HL-60 (cell line): ENCODE measurements at regions not wholly inside any gene's neighbourhood (a gene's known extent, or its start where the extent isn't known, plus 50 kb on each side); places are given as distances from the start of the nearest gene placed in this dataset.

Experiments used
- DNase-seq, 2 experiments: peaks; one replicate each; pipeline ENCODE4 v3.0.0-alpha.2; 2010 to 2020; ENCODE audit warnings: low read depth in 1 of 2, low spot score in 1 of 2
- H3K27ac ChIP-seq: fragments of 250-450 bp; sonication (Bioruptor Pico); replicated peaks from 2 replicates; pipeline ENCODE4 v1.5.1; 2020; ENCODE audit warnings: mild to moderate bottlenecking, moderate library complexity
- H3K27me3 ChIP-seq: fragments of 250-450 bp; sonication (Bioruptor Pico); 2 replicates; pipeline ENCODE4 v1.5.1; 2021; ENCODE audit warnings: mild to moderate bottlenecking, moderate library complexity; ENCODE audit not compliant: insufficient read depth, poor library complexity, severe bottlenecking
- H3K4me3 ChIP-seq: replicated peaks from 2 replicates; pipeline ENCODE4 v1.5.1; 2011; ENCODE audit warnings: mild to moderate bottlenecking, control low read depth, low read length; ENCODE audit not compliant: insufficient read depth
- GABPA ChIP-seq: IDR thresholded peaks from 2 replicates; pipeline ENCODE4 v1.6.1; 2012; ENCODE audit warnings: low read depth
- POLR2AphosphoS5 ChIP-seq: IDR thresholded peaks from 2 replicates; pipeline ENCODE4 v1.6.1; 2012; ENCODE audit warnings: low read depth
- REST ChIP-seq: IDR thresholded peaks from 2 replicates; pipeline ENCODE4 v1.6.1; 2012; ENCODE audit warnings: low read depth; ENCODE audit not compliant: insufficient replicate concordance
- SPI1 ChIP-seq: IDR thresholded peaks from 2 replicates; pipeline ENCODE4 v1.6.1; 2012; ENCODE audit warnings: low read depth, mild to moderate bottlenecking, borderline replicate concordance
- TF ChIP-seq, protein P1 (sequence below): IDR thresholded peaks from one replicate; pipeline ENCODE4 v1.5.1; 2011; ENCODE audit warnings: low read length, control low read depth, inconsistent platforms; ENCODE audit not compliant: insufficient read depth

- Histone ChIP-seq H3K27ac (no peak overlapping the region), H3K4me3 (no peak overlapping the region), H3K27me3 (no peaks in the 10 kb centered on the region)
- no peak for DNase-seq
- no peak for TF ChIP-seq GABPA
- TF ChIP-seq REST = no peak
- no peak for TF ChIP-seq POLR2AphosphoS5
- no peak for TF ChIP-seq SPI1
- TF ChIP-seq, protein P1, sequence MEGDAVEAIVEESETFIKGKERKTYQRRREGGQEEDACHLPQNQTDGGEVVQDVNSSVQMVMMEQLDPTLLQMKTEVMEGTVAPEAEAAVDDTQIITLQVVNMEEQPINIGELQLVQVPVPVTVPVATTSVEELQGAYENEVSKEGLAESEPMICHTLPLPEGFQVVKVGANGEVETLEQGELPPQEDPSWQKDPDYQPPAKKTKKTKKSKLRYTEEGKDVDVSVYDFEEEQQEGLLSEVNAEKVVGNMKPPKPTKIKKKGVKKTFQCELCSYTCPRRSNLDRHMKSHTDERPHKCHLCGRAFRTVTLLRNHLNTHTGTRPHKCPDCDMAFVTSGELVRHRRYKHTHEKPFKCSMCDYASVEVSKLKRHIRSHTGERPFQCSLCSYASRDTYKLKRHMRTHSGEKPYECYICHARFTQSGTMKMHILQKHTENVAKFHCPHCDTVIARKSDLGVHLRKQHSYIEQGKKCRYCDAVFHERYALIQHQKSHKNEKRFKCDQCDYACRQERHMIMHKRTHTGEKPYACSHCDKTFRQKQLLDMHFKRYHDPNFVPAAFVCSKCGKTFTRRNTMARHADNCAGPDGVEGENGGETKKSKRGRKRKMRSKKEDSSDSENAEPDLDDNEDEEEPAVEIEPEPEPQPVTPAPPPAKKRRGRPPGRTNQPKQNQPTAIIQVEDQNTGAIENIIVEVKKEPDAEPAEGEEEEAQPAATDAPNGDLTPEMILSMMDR = no peak
Measured at GRCh38 chr13:37229931-37230330, 124.5 kb upstream of the CSNK1A1L start.

DNA sequence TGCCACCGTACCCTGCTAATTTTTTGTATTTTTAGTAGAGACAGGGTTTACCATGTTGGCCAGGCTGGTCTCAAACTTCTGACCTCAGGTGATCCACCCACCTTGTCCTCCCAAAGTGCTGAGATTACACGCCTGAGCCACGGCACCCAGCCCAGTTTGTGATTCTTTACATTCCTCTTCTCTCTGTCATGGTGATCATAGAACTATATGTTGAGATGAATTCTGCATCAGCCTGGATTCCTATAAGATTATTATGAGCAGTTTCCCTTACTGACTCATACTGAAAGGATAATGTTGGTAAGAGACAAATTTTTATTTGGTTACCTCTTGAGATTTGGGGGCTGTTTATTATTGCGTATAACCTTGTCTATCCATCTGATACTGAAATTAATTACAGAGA is 121.5 kb upstream of the CSNK1A1L start:
- TF ChIP-seq POLR2AphosphoS5 (no peak), REST (no peak), GABPA (no peak), SPI1 (no peak)
- TF ChIP-seq, protein P1 = no peak
- Histone ChIP-seq H3K27ac (no peak overlapping the region), H3K27me3 (no peaks in the 10 kb centered on the region), H3K4me3 (no peak overlapping the region)
- DNase-seq = no peak

DNA sequence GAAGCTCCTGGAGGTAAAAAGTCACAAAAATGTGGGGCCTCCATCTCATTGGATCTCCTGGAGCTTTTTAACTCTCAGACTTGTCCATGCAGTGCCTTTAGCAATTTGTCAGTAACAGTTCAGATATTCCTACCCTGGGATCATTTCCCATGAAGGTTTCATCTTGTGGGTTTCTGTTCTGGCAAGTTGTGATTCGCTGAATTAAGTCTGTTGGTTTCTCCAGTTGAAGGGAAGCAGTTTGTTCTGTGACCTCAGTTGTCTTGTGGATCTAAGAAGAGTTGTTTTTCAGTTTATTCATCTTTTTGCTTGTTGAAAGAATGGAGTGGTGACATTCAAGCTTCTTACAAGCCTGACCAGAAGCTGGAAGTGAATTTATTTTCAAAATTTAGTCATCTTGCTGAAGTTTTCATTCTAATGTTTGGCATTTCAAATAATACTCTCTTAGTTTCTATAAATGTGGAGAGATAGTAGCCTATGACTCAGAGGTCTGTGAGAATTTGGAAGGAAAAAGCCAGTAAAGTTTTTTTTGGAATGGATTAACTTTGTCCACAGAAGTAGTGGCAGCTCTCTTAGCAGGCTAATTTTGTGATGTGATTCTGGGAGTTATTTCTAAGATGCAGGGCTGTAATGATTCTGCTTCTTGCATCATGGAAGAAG is 120.1 kb upstream of the CSNK1A1L start:
- DNase-seq = no peak
- no peak for TF ChIP-seq GABPA
- TF ChIP-seq, protein P1 = no peak
- TF ChIP-seq REST = no peak
- TF ChIP-seq POLR2AphosphoS5 = no peak
- no peak for TF ChIP-seq SPI1
- Histone ChIP-seq H3K27me3 (no peaks in the 10 kb centered on the region), H3K4me3 (no peak overlapping the region), H3K27ac (no peak overlapping the region)
